VCaP (cell line): ENCODE measurements at regions not wholly inside any gene's neighbourhood (a gene's known extent, or its start where the extent isn't known, plus 50 kb on each side); places are given as distances from the start of the nearest gene placed in this dataset.

Source experiments
- H3K27ac ChIP-seq: fragments of 450-650 bp; 2 replicates; pipeline ENCODE4 v1.5.1; 2017
- TF ChIP-seq, protein P1 (sequence below): fragments of 450-650 bp; conservative IDR thresholded peaks from 2 replicates; pipeline ENCODE4 v1.5.1; 2017; ENCODE audit warnings: mild to moderate bottlenecking, moderate library complexity

DNA sequence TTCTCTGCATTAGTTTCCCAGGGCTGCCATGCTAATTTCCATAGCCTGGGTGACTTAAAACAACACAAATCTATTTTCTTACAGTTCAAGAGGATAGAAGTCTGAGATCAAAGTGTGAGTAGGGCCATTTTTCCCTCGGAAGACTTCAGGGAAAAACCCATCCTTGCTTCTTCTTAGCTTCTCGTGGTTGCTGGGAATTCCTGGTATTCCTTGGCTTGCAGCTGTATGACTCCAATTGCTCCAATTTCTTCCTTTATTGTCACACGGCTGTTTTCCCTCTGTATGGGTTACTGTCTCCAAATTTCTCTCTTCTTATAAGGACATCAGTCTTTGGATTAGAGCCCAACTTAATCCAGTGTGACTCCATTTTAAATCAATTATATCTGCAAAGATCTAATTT, 128.4 kb upstream of the JAG1 start:
- no peak overlapping the region for H3K27ac ChIP-seq
- TF ChIP-seq, protein P1, sequence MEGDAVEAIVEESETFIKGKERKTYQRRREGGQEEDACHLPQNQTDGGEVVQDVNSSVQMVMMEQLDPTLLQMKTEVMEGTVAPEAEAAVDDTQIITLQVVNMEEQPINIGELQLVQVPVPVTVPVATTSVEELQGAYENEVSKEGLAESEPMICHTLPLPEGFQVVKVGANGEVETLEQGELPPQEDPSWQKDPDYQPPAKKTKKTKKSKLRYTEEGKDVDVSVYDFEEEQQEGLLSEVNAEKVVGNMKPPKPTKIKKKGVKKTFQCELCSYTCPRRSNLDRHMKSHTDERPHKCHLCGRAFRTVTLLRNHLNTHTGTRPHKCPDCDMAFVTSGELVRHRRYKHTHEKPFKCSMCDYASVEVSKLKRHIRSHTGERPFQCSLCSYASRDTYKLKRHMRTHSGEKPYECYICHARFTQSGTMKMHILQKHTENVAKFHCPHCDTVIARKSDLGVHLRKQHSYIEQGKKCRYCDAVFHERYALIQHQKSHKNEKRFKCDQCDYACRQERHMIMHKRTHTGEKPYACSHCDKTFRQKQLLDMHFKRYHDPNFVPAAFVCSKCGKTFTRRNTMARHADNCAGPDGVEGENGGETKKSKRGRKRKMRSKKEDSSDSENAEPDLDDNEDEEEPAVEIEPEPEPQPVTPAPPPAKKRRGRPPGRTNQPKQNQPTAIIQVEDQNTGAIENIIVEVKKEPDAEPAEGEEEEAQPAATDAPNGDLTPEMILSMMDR: no peak

DNA sequence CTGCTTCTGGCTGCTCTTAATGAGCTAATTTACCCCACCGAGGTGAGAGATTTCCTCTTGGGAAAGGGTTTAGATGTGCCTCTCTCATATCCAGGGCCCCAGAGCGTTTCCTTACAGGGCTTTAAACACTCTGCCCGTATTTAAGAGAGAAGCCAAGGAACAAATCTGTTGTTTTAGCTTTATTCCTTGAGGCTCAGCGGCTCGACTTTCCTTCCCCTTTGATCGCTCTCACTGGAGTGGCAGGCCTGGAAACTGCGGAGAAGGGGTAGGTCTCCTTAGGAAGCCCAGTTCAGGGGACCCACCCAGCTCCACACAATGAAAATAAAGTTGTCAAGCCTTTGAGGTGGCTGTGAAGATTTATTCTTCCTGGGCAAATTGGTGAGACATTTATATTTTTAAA, 132.0 kb upstream of the JAG1 start:
- TF ChIP-seq, protein P1: no peak
- no peak overlapping the region for H3K27ac ChIP-seq

DNA sequence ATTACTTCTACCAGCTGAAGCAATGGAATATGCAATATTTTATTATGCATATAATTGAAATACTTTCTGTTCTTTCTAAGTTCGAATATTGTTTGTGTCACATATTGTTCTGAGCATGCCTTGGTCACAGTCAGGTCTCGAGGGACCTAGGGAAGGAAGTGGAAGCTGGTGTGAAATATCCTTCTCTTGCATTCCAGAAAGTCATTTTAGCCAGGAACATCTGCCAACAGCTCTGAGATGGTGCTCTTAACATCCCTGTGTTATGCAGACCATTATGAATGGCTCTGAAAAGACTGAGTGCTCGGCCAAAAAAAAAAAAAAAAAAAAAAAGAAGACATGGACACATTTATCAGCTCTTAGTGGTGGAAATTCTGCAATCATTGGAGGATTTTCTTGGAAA, 132.7 kb upstream of the JAG1 start:
- TF ChIP-seq, protein P1: no peak

DNA sequence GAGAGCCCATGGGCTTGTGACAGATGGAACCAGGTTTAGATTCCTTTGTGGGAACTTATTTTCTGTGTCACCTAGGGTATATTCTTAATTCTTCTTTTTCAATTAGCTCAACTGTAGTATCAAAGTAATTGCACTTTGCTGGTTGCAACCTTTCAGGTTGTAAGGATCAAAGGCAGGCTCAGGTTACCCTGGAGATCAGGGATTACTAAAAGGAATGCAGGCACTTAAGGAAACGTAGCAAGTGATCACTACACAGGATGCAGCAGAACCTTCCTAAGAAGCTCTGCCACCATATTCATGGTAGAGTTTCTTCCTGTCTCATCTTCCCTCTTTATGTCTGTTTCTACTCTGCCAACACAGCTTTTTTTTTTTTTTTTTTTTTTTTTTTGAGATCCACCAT, 133.2 kb upstream of the JAG1 start:
- TF ChIP-seq, protein P1: no peak
- no peak overlapping the region for H3K27ac ChIP-seq

More for the DNA sequence above, 132.7 kb upstream of the JAG1 start:
- no peak overlapping the region for H3K27ac ChIP-seq

DNA sequence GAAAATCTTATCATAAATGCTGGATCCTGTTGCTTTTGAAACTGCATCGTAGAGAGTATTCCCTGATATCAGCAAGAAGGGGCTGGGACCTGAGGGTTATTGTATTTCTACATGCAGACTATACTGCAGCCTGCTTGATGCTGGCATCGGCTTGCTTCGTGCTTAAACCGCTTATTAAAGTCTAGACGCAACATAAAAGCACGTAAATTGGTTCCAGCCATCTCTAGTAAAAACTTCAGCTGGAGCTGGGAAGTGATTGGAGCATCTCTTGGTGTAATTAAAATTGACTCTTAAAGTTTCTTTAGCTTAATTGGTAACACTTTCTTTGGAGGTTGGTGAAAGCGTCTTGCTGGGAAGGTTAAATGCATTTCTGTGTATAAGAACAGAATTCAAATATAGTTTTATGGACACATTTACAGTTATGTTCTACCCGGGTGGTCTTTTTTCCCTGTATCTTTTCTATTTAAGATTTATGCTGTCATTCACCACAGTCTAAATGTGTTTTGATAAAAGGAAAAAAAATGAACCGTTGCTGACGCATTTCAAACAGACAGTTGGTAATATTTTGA, 139.0 kb upstream of the JAG1 start:
- TF ChIP-seq, protein P1: no peak
- H3K27ac ChIP-seq: no peak overlapping the region

DNA sequence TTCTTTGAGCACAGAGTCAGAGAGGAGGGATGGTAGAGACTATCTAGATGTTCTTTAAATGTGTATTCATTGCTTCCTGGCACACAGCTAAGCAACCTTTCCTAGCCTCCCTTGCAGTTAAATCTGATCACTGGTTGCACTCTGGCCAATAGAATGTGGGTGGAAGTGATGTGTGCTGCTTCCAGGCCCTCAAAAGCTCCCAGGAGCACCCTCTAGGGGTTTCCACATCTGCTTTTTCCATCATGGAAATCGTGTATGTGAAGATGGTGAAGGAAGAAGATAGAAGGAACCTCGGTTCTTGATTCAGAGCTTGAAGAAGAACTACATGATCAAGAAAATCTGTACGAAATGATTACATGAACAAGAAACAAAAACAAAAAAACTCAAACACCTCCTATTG, 149.8 kb upstream of the JAG1 start:
- H3K27ac ChIP-seq: no peak overlapping the region
- TF ChIP-seq, protein P1: no peak

DNA sequence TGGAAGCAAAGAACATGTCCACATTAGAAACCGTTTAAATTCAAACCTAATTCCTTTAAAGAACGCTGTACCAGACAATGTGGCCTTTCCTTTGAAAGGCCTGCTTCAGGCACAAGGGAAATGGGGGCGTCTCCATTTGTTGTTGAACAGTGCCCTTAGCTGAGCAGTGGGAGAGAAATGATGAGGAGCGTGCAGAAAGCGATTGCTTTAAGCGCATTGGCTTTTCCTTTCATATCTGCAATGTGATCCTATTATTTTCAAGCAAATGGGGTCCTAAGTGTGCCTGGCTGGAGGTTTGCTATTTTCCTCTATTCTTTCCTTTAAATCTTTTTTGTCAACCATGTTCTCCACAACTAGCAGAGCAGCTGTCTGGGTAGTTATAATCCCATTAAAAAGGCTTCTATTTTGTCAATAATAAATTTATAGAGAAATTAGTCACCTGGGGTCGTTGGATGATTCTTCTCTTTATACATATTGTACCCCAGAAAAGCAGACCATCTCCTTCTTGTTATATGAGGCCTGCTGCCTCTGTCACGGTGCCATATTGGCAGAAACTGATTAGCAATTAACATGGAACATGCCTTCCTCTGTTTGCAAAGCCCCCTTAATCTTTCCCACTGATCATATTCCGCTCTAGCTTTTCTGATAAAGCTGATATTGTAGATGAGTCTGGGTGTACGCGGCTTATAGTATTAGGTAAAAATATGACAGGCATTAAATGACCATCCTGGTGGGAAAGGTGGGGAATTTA, 151.1 kb upstream of the JAG1 start:
- TF ChIP-seq, protein P1: no peak
- no peak overlapping the region for H3K27ac ChIP-seq
